H1 (cell line): ENCODE measurements at regions not wholly inside any gene's neighbourhood (a gene's known extent, or its start where the extent isn't known, plus 50 kb on each side); places are given as distances from the start of the nearest gene placed in this dataset.
A peak's percentile ranks its signal among the peaks of the same experiment; 100 is the strongest.

Source experiments
- CTCF ChIA-PET: fragments of 300-600 bp; sonication (Branson Sonifier 250); formaldehyde crosslinking; loops from one replicate; lab custom pipeline; 2021; ENCODE audit not compliant: partially characterized antibody; lab: Charles Lee
- POLR2A ChIA-PET: fragments of 300-600 bp; sonication (Branson Sonifier 250); formaldehyde crosslinking; loops from one replicate; lab custom pipeline; 2021; ENCODE audit warnings: inconsistent platforms; ENCODE audit not compliant: partially characterized antibody; lab: Charles Lee
- DNase-seq, 2 experiments: peaks; one replicate each; pipeline versions ENCODE4 v3.0.0 to v3.0.0-alpha.2; 2010 to 2022; ENCODE audit warnings: low spot score in 2 of 2, low read depth in 1 of 2, mixed read lengths in 1 of 2
- FAIRE-seq: peaks from 2 replicates; lab custom pipeline; 2011; peaks lifted over from hg19 to GRCh38; lab: Jason Lieb, UNC
- H2AFZ ChIP-seq: 2 replicates; pipeline ENCODE4 v1.8.1; 2012; ENCODE audit warnings: low read length, inconsistent platforms
- H2AK5ac ChIP-seq: 2 replicates; pipeline ENCODE4 v1.6.1; 2013; ENCODE audit warnings: low read depth, low read length
- H2BK120ac ChIP-seq: replicated peaks from 2 replicates; pipeline ENCODE3; 2013; ENCODE audit warnings: low read depth, low read length, inconsistent platforms
- H2BK12ac ChIP-seq: 2 replicates; pipeline ENCODE4 v1.6.1; 2013; ENCODE audit warnings: low read depth, low read length
- H2BK15ac ChIP-seq: 2 replicates; pipeline ENCODE4 v1.6.1; 2013; ENCODE audit warnings: low read length
- H2BK20ac ChIP-seq: 2 replicates; pipeline ENCODE4 v1.6.1; 2013; ENCODE audit warnings: low read length
- H2BK5ac ChIP-seq: 2 replicates; pipeline ENCODE4 v1.6.1; 2013; ENCODE audit warnings: low read depth, low read length
- H3K14ac ChIP-seq: 2 replicates; pipeline ENCODE4 v1.6.1; 2013; ENCODE audit warnings: inconsistent platforms; ENCODE audit not compliant: insufficient read length
- H3K18ac ChIP-seq: 2 replicates; pipeline ENCODE4 v1.6.1; 2013; ENCODE audit warnings: low read length; ENCODE audit errors: extremely low read depth
- H3K23ac ChIP-seq: 2 replicates; pipeline ENCODE4 v1.6.1; 2013; ENCODE audit warnings: inconsistent platforms; ENCODE audit not compliant: insufficient read length
- H3K23me2 ChIP-seq: 2 replicates; pipeline ENCODE4 v1.6.1; 2013; ENCODE audit warnings: low read depth, low read length
- H3K27ac ChIP-seq: 2 replicates; pipeline ENCODE4 v1.6.1; 2011; ENCODE audit warnings: low read depth, low read length, inconsistent platforms
- H3K27me3 ChIP-seq, 4 experiments: replicated peaks in 1 of 4; 1 replicate in 1 of 4; 2 replicates in 3 of 4; pipeline versions ENCODE4 v1.6.1 to v1.8.1; 2011 to 2013; ENCODE audit warnings: low read length in 3 of 4, mild to moderate bottlenecking in 3 of 4, inconsistent platforms in 2 of 4, mixed read lengths in 2 of 4, moderate library complexity in 1 of 4; ENCODE audit not compliant: control insufficient read depth in 3 of 4, insufficient read depth in 3 of 4; ENCODE audit errors: extremely low read depth in 1 of 4
- H3K36me3 ChIP-seq, 4 experiments: 2 replicates each; pipeline versions ENCODE4 v1.6.1 to v1.8.1; 2011 to 2013; ENCODE audit warnings: mild to moderate bottlenecking in 4 of 4, low read length in 3 of 4, moderate library complexity in 2 of 4, control low read depth in 1 of 4, inconsistent platforms in 1 of 4; ENCODE audit not compliant: insufficient read depth in 4 of 4, control insufficient read depth in 2 of 4
- H3K4ac ChIP-seq: replicated peaks from 2 replicates; pipeline ENCODE3; 2013; ENCODE audit warnings: low read length, low read depth, mixed read lengths, inconsistent platforms; ENCODE audit not compliant: insufficient read length
- H3K4me1 ChIP-seq, 4 experiments: replicated peaks in 1 of 4; 1 replicate in 1 of 4; 2 replicates in 3 of 4; pipeline versions ENCODE4 v1.6.1 to v1.8.1; 2011 to 2013; ENCODE audit warnings: low read length in 3 of 4, inconsistent platforms in 2 of 4, mixed read lengths in 1 of 4; ENCODE audit not compliant: insufficient read depth in 4 of 4, control insufficient read depth in 3 of 4
- H3K4me2 ChIP-seq, 2 experiments: 2 replicates each; pipeline versions ENCODE4 v1.6.1 to v1.8.1; 2011 to 2013; ENCODE audit warnings: low read depth in 2 of 2, low read length in 2 of 2, control low read depth in 1 of 2, inconsistent platforms in 1 of 2, mild to moderate bottlenecking in 1 of 2; ENCODE audit not compliant: insufficient read depth in 1 of 2
- H3K4me3 ChIP-seq, 4 experiments: fragments of 200-600, 300-600 bp in 1 of 4; sonication (generic), shearing (Covaris generic), sonication (Bioruptor Twin) in 1 of 4; 2 replicates each; pipeline versions ENCODE4 v1.5.1 to v1.8.1; 2011 to 2016; ENCODE audit warnings: low read length in 4 of 4, low read depth in 3 of 4, control low read depth in 2 of 4, inconsistent platforms in 2 of 4, mild to moderate bottlenecking in 2 of 4, mixed read lengths in 1 of 4, moderate library complexity in 1 of 4; ENCODE audit not compliant: insufficient read depth in 2 of 4; ENCODE audit errors: extremely low read depth in 1 of 4
- H3K56ac ChIP-seq: replicated peaks from 2 replicates; pipeline ENCODE3; 2013; ENCODE audit warnings: low read depth, mild to moderate bottlenecking, mixed read lengths, low read length, inconsistent platforms; ENCODE audit not compliant: insufficient read length
- H3K79me1 ChIP-seq: 2 replicates; pipeline ENCODE4 v1.6.1; 2013; ENCODE audit warnings: low read depth, low read length, control low read depth
- H3K79me2 ChIP-seq, 2 experiments: 2 replicates each; pipeline versions ENCODE4 v1.6.1 to v1.8.1; 2012 to 2013; ENCODE audit warnings: low read length in 2 of 2, mild to moderate bottlenecking in 2 of 2, inconsistent platforms in 1 of 2; ENCODE audit not compliant: insufficient read depth in 2 of 2, control insufficient read depth in 1 of 2
- H3K9ac ChIP-seq, 4 experiments: replicated peaks in 1 of 4; 1 replicate in 1 of 4; 2 replicates in 3 of 4; pipeline versions ENCODE4 v1.6.1 to v1.8.1; 2011 to 2013; ENCODE audit warnings: low read depth in 3 of 4, low read length in 3 of 4, control low read depth in 2 of 4, mild to moderate bottlenecking in 2 of 4, moderate library complexity in 2 of 4, inconsistent platforms in 1 of 4; ENCODE audit errors: extremely low read depth in 1 of 4
- H3K9me3 ChIP-seq, 2 experiments: 2 replicates each; pipeline versions ENCODE4 v1.6.1 to v1.8.1; 2012 to 2013; ENCODE audit warnings: mild to moderate bottlenecking in 2 of 2, moderate library complexity in 2 of 2, control low read depth in 1 of 2, inconsistent platforms in 1 of 2, low read depth in 1 of 2, low read length in 1 of 2, mixed read lengths in 1 of 2; ENCODE audit not compliant: insufficient read depth in 2 of 2
- H4K20me1 ChIP-seq, 2 experiments: replicated peaks in 1 of 2; 2 replicates each; pipeline versions ENCODE3 to v1.8.1; 2011 to 2013; ENCODE audit warnings: inconsistent platforms in 2 of 2, low read length in 2 of 2, mild to moderate bottlenecking in 1 of 2; ENCODE audit not compliant: insufficient read depth in 2 of 2, control insufficient read depth in 1 of 2
- H4K5ac ChIP-seq: 2 replicates; pipeline ENCODE4 v1.6.1; 2013; ENCODE audit warnings: low read length, low read depth, mixed read lengths, inconsistent platforms; ENCODE audit not compliant: insufficient read length
- H4K8ac ChIP-seq: 2 replicates; pipeline ENCODE4 v1.8.0; 2013; ENCODE audit warnings: mild to moderate bottlenecking, moderate library complexity, low read length, inconsistent platforms; ENCODE audit not compliant: insufficient read depth; ENCODE audit errors: extremely low read depth
- H4K91ac ChIP-seq: replicated peaks from 2 replicates; pipeline ENCODE3; 2013; ENCODE audit warnings: low read length, mixed read lengths, inconsistent platforms; ENCODE audit not compliant: insufficient read length
- BACH1 ChIP-seq: IDR thresholded peaks from 2 replicates; pipeline ENCODE4 v1.6.1; 2012; ENCODE audit warnings: low read length, improper control_type of control experiment
- KDM5A ChIP-seq: fragments of 200-600 bp; IDR thresholded peaks from 2 replicates; pipeline ENCODE4 v1.7.1; 2012; ENCODE audit warnings: mild to moderate bottlenecking, low read length, inconsistent platforms, mixed read lengths
- WGBS, 2 experiments: shearing (Covaris generic) in 1 of 2; methylation state at CpG; one replicate each; pipeline versions ENCODE4 v1.1.6 to v1.1.7; 2013 to 2015; ENCODE audit warnings: low lambda C conversion rate in 2 of 2, mixed read lengths in 2 of 2, inconsistent platforms in 1 of 2, low coverage in 1 of 2, missing lambda C conversion rate in 1 of 2; ENCODE audit not compliant: insufficient replicate concordance in 2 of 2, insufficient coverage in 1 of 2, insufficient read length in 1 of 2; ENCODE audit errors: extremely low coverage in 1 of 2, missing lambda C conversion rate in 1 of 2; 5-methylcytosine and 5-hydroxymethylcytosine counted together

- Histone ChIP-seq H3K27me3 (no peaks in the 10 kb centered on the region), H4K8ac (no peak overlapping the region), H3K23ac (no peak overlapping the region), H3K18ac (no peak overlapping the region), H3K4me2 (no peak overlapping the region), H3K56ac (no peak overlapping the region), H4K20me1 (no peaks in the 10 kb centered on the region), H3K4me3 (no peak overlapping the region), H3K36me3 (no peaks in the 10 kb centered on the region), H3K27ac (no peak overlapping the region), H4K5ac (no peak overlapping the region), H3K79me1 (no peaks in the 10 kb centered on the region), H3K4me1 (no peaks in the 10 kb centered on the region; a peak in 1 of 7 replicates), H2BK5ac (no peak overlapping the region), H2AK5ac (no peak overlapping the region), H2BK120ac (no peak overlapping the region), H2BK12ac (no peak overlapping the region), H3K23me2 (no peaks in the 10 kb centered on the region), H3K14ac (no peak overlapping the region), H2AFZ (peak overlapping the region; percentile 55; the same call in 1 of the 2 replicates), H2BK15ac (no peak overlapping the region), H2BK20ac (no peak overlapping the region), H3K9me3 (no peaks in the 10 kb centered on the region), H4K91ac (no peak overlapping the region), H3K9ac (no peak overlapping the region), H3K79me2 (no peaks in the 10 kb centered on the region), H3K4ac (no peak overlapping the region)
- no peak for FAIRE-seq
- 89% methylated on average over 3 of the region's 3 CpGs; no CpG with 5 or more reads in 1 of the 2 experiments for WGBS, 2 experiments
- TF ChIP-seq KDM5A (no peak), BACH1 (peak; percentile 74)
- ChIA-PET CTCF (no interaction called here), POLR2A (no interaction called here)
- DNase-seq, result no peak
Observed at GRCh38 chr18:42514512-42514911, 559.5 kb downstream of the PIK3C3 start.
